SK-N-SH (cell line): ENCODE measurements at regions not wholly inside any gene's neighbourhood (a gene's known extent, or its start where the extent isn't known, plus 50 kb on each side); places are given as distances from the start of the nearest gene placed in this dataset.

Experiments
- CTCF ChIA-PET: fragments of 300-600, 350-600 bp; formaldehyde crosslinking; extraction: SDS; loops from one replicate; lab custom pipeline; 2021; lab: Yijun Ruan, JAX
- POLR2A ChIA-PET: fragments of 350-600 bp; sonication (Branson Sonifier 250); formaldehyde crosslinking; extraction: SDS; loops from one replicate; lab custom pipeline; 2020; ENCODE audit warnings: antibody characterized with exemption, inconsistent platforms; lab: Yijun Ruan, JAX
- DNase-seq: peaks from one replicate; pipeline ENCODE4 v3.0.0; 2012
- H2AFZ ChIP-seq: fragments of 200-600 bp; sonication (generic); 2 replicates; pipeline ENCODE4 v1.8.1; 2016; ENCODE audit warnings: antibody characterized with exemption, mild to moderate bottlenecking, low read depth
- H3F3A ChIP-seq: fragments of 200-600 bp; sonication (generic); replicated peaks from 2 replicates; pipeline ENCODE3; 2016; ENCODE audit warnings: antibody characterized with exemption, mild to moderate bottlenecking; ENCODE audit not compliant: insufficient read depth
- H3K27ac ChIP-seq, 2 experiments: fragments of 200-500 bp in 1 of 2; fragments of 200-600 bp in 1 of 2; sonication (Bioruptor generic) in 1 of 2; sonication (generic), shearing (Covaris generic) in 1 of 2; 2 replicates each; pipeline versions ENCODE4 v1.5.1 to v1.6.1; 2014 to 2016; ENCODE audit warnings: low read depth in 2 of 2, inconsistent platforms in 1 of 2, low read length in 1 of 2, mild to moderate bottlenecking in 1 of 2, mixed read lengths in 1 of 2
- H3K27me3 ChIP-seq: fragments of 200-600 bp; sonication (generic), shearing (Covaris generic); 2 replicates; pipeline ENCODE4 v1.6.1; 2016; ENCODE audit warnings: mixed run types; ENCODE audit not compliant: insufficient read depth
- H3K36me3 ChIP-seq, 2 experiments: fragments of 200-500 bp in 1 of 2; fragments of 200-600 bp in 1 of 2; sonication (Bioruptor generic) in 1 of 2; sonication (generic) in 1 of 2; replicated peaks in 1 of 2; 2 replicates each; pipeline versions ENCODE3 to v1.5.1; 2014 to 2016; ENCODE audit warnings: low read length in 1 of 2, mild to moderate bottlenecking in 1 of 2; ENCODE audit not compliant: insufficient read depth in 2 of 2, control insufficient read depth in 1 of 2
- H3K4me1 ChIP-seq, 2 experiments: fragments of 200-500 bp in 1 of 2; fragments of 200-600 bp in 1 of 2; sonication (Bioruptor generic) in 1 of 2; sonication (generic), shearing (Covaris generic) in 1 of 2; 2 replicates each; pipeline versions ENCODE4 v1.5.1 to v1.6.1; 2014 to 2016; ENCODE audit warnings: low read depth in 1 of 2, low read length in 1 of 2, mixed run types in 1 of 2; ENCODE audit not compliant: insufficient read depth in 2 of 2, control insufficient read depth in 1 of 2
- H3K4me2 ChIP-seq: fragments of 200-600 bp; sonication (generic), shearing (Covaris generic); 2 replicates; pipeline ENCODE4 v1.6.1; 2017; ENCODE audit warnings: mixed run types
- H3K4me3 ChIP-seq, 2 experiments: fragments of 200-500 bp in 1 of 2; fragments of 200-600 bp in 1 of 2; sonication (Bioruptor generic) in 1 of 2; sonication (generic), shearing (Covaris generic) in 1 of 2; 2 replicates each; pipeline versions ENCODE4 v1.5.1 to v1.8.1; 2014 to 2016; ENCODE audit warnings: low read depth in 2 of 2, inconsistent platforms in 1 of 2, low read length in 1 of 2, mild to moderate bottlenecking in 1 of 2, mixed read lengths in 1 of 2, moderate library complexity in 1 of 2
- H3K79me2 ChIP-seq: fragments of 200-600 bp; sonication (generic); 2 replicates; pipeline ENCODE4 v1.8.1; 2017; ENCODE audit warnings: mild to moderate bottlenecking; ENCODE audit not compliant: insufficient read depth
- H3K9ac ChIP-seq: fragments of 200-600 bp; sonication (generic); 2 replicates; pipeline ENCODE4 v1.6.1; 2017; ENCODE audit warnings: mixed run types
- H3K9me2 ChIP-seq: fragments of 200-600 bp; sonication (generic); 2 replicates; pipeline ENCODE4 v1.6.1; 2017; ENCODE audit warnings: mixed run types
- H3K9me3 ChIP-seq: fragments of 200-600 bp; sonication (generic); 2 replicates; pipeline ENCODE4 v1.6.1; 2017; ENCODE audit warnings: mixed run types, mild to moderate bottlenecking, moderate library complexity
- H4K20me1 ChIP-seq: fragments of 200-600 bp; sonication (generic); 2 replicates; pipeline ENCODE4 v1.6.1; 2017; ENCODE audit warnings: mild to moderate bottlenecking, mixed run types; ENCODE audit not compliant: insufficient read depth
- ELF1 ChIP-seq: IDR thresholded peaks from 2 replicates; pipeline ENCODE4 v1.4.0; 2012
- EP300 ChIP-seq, 2 experiments: IDR thresholded peaks; 2 replicates each; pipeline versions ENCODE4 v1.4.0 to v1.6.1; 2012; ENCODE audit warnings: borderline replicate concordance in 1 of 2, low read depth in 1 of 2, low read length in 1 of 2
- EZH2phosphoT487 ChIP-seq: fragments of 200-600 bp; sonication (generic); IDR thresholded peaks from 2 replicates; pipeline ENCODE4 v1.6.1; 2017; ENCODE audit warnings: low read depth, mixed run types, mild to moderate bottlenecking, antibody characterized with exemption, moderate library complexity, borderline replicate concordance
- FOSL2 ChIP-seq: IDR thresholded peaks from 2 replicates; pipeline ENCODE4 v1.4.0; 2012; ENCODE audit warnings: low read depth, mild to moderate bottlenecking, moderate library complexity, borderline replicate concordance
- FOXM1 ChIP-seq: IDR thresholded peaks from 2 replicates; pipeline ENCODE4 v1.4.0; 2012; ENCODE audit warnings: low read depth, mild to moderate bottlenecking
- GATA2 ChIP-seq: sonication (generic); formaldehyde crosslinking; IDR thresholded peaks from 2 replicates; pipeline ENCODE4 v1.5.0; 2020; ENCODE audit warnings: mild to moderate bottlenecking, missing genetic modification reagents
- JUND ChIP-seq: IDR thresholded peaks from 2 replicates; pipeline ENCODE4 v1.4.0; 2012
- NRF1 ChIP-seq: IDR thresholded peaks from 2 replicates; pipeline ENCODE4 v1.6.1; 2012; ENCODE audit warnings: low read depth, mild to moderate bottlenecking, low read length
- POLR2AphosphoS5 ChIP-seq: IDR thresholded peaks from 2 replicates; pipeline ENCODE4 v1.6.1; 2012; ENCODE audit warnings: low read depth, low read length
- RAD21 ChIP-seq: IDR thresholded peaks from 2 replicates; pipeline ENCODE4 v1.6.1; 2012; ENCODE audit warnings: mild to moderate bottlenecking, low read length
- RCOR1 ChIP-seq: fragments of 150-350 bp; IDR thresholded peaks from 2 replicates; pipeline ENCODE4 v1.6.1; 2017; ENCODE audit warnings: antibody characterized with exemption, low read length
- RXRA ChIP-seq: IDR thresholded peaks from 2 replicates; pipeline ENCODE4 v1.4.0; 2012; ENCODE audit warnings: low read depth, mild to moderate bottlenecking, borderline replicate concordance
- TAF1 ChIP-seq: IDR thresholded peaks from 2 replicates; pipeline ENCODE4 v1.6.1; 2012; ENCODE audit warnings: low read depth, mild to moderate bottlenecking, low read length, moderate library complexity, borderline replicate concordance
- TCF12 ChIP-seq: IDR thresholded peaks from 2 replicates; pipeline ENCODE4 v1.4.0; 2012
- WGBS: methylation state at CpG from one replicate; pipeline ENCODE4 v1.1.6; 2017; ENCODE audit warnings: low lambda C conversion rate; 5-methylcytosine and 5-hydroxymethylcytosine counted together
- TF ChIP-seq, protein P1 (sequence below): IDR thresholded peaks from 2 replicates; pipeline ENCODE4 v1.4.0; 2012; ENCODE audit warnings: low read depth, borderline replicate concordance
- TF ChIP-seq, protein P2 (sequence below): fragments of 150-350 bp; IDR thresholded peaks from 2 replicates; pipeline ENCODE4 v1.6.1; 2016; ENCODE audit warnings: mild to moderate bottlenecking, low read depth, low read length

GRCh38 chr21:15295875-15296274 lies 231.1 kb upstream of the NRIP1 start:
- Histone ChIP-seq H4K20me1 (no peaks in the 10 kb centered on the region), H3K27ac (no peak overlapping the region), H3K9me2 (no peaks in the 10 kb centered on the region), H3K36me3 (no peaks in the 10 kb centered on the region), H3K4me1 (no peaks in the 10 kb centered on the region), H3K9me3 (no peaks in the 10 kb centered on the region), H3K9ac (no peak overlapping the region), H2AFZ (no peak overlapping the region), H3K27me3 (no peaks in the 10 kb centered on the region), H3K4me2 (no peak overlapping the region), H3F3A (peaks cover 4% of the 10 kb centered on the region), H3K79me2 (no peaks in the 10 kb centered on the region), H3K4me3 (no peak overlapping the region)
- CTCF ChIA-PET = no interaction called here
- no peak for DNase-seq
- POLR2A ChIA-PET = no interaction called here
- TF ChIP-seq TAF1 (no peak), EP300 (IDR thresholded peaks at IDR 0.05; ENCODE audit: borderline replicate concordance in 1 of 2, low read depth in 1 of 2, low read length in 1 of 2) (no peak), GATA2 (no peak), FOSL2 (no peak), RXRA (no peak), NRF1 (no peak), ELF1 (no peak), RCOR1 (no peak), POLR2AphosphoS5 (no peak), JUND (no peak)
- WGBS = 22% methylated on average over 2 of the region's 2 CpGs

GRCh38 chr21:15297824-15298223 lies 233.0 kb upstream of the NRIP1 start:
- H3K27me3 ChIP-seq = no peaks in the 10 kb centered on the region
- CTCF ChIA-PET = no interaction called here

More at GRCh38 chr21:15297824-15298223, 233.0 kb upstream of the NRIP1 start:
- peaks cover 4% of the 10 kb centered on the region for H3F3A ChIP-seq
- H3K4me3 ChIP-seq = no peak overlapping the region
- no peak for DNase-seq
- no peaks in the 10 kb centered on the region for H3K4me1 ChIP-seq
- no peak overlapping the region for H3K27ac ChIP-seq
- H3K4me2 ChIP-seq = no peak overlapping the region
- no peaks in the 10 kb centered on the region for H3K9me3 ChIP-seq
- H3K79me2 ChIP-seq = no peaks in the 10 kb centered on the region
- POLR2A ChIA-PET = no interaction called here
- no peaks in the 10 kb centered on the region for H3K36me3 ChIP-seq
- no peaks in the 10 kb centered on the region for H3K9me2 ChIP-seq
- H2AFZ ChIP-seq = no peak overlapping the region
- H3K9ac ChIP-seq = no peak overlapping the region
- TF ChIP-seq EZH2phosphoT487 (no peak), ELF1 (no peak), POLR2AphosphoS5 (no peak), RAD21 (no peak), TCF12 (no peak), FOXM1 (no peak)
- TF ChIP-seq, protein P1, sequence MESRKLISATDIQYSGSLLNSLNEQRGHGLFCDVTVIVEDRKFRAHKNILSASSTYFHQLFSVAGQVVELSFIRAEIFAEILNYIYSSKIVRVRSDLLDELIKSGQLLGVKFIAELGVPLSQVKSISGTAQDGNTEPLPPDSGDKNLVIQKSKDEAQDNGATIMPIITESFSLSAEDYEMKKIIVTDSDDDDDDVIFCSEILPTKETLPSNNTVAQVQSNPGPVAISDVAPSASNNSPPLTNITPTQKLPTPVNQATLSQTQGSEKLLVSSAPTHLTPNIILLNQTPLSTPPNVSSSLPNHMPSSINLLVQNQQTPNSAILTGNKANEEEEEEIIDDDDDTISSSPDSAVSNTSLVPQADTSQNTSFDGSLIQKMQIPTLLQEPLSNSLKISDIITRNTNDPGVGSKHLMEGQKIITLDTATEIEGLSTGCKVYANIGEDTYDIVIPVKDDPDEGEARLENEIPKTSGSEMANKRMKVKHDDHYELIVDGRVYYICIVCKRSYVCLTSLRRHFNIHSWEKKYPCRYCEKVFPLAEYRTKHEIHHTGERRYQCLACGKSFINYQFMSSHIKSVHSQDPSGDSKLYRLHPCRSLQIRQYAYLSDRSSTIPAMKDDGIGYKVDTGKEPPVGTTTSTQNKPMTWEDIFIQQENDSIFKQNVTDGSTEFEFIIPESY = no peak
- TF ChIP-seq, protein P2, sequence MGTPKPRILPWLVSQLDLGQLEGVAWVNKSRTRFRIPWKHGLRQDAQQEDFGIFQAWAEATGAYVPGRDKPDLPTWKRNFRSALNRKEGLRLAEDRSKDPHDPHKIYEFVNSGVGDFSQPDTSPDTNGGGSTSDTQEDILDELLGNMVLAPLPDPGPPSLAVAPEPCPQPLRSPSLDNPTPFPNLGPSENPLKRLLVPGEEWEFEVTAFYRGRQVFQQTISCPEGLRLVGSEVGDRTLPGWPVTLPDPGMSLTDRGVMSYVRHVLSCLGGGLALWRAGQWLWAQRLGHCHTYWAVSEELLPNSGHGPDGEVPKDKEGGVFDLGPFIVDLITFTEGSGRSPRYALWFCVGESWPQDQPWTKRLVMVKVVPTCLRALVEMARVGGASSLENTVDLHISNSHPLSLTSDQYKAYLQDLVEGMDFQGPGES = no peak
- no peaks in the 10 kb centered on the region for H4K20me1 ChIP-seq
